K562 (cell line): ENCODE measurements at regions not wholly inside any gene's neighbourhood (a gene's known extent, or its start where the extent isn't known, plus 50 kb on each side); places are given as distances from the start of the nearest gene placed in this dataset.

ENCODE experiments used
- ATAC-seq: fragments of 200-7000 bp; cut with Tn5 transposase; 3 replicates; pipeline ENCODE4 v1.9.1; 2020; ENCODE audit warnings: moderate library complexity
- BruUV-seq: library from RNA; stranded (reverse); fragments of 400-500 nt; replicated peaks from 2 replicates; lab custom pipeline; 2021; lab: Mats Ljungman, UMichigan
- CTCF ChIA-PET: fragments of 300-600 bp; formaldehyde crosslinking; extraction: SDS; loops from one replicate; lab custom pipeline; 2021; ENCODE audit warnings: low intra/inter-chr PET ratio; lab: Yijun Ruan, JAX
- POLR2A ChIA-PET: fragments of 300-600, 350-650 bp; sonication (Branson Sonifier 250); formaldehyde crosslinking; extraction: SDS; loops from one replicate; lab custom pipeline; 2021; ENCODE audit warnings: antibody characterized with exemption, inconsistent platforms; lab: Yijun Ruan, JAX
- DNase-seq, 4 experiments: peaks; one replicate each; pipeline versions ENCODE4 v3.0.0 to v3.0.0-alpha.2; 2011 to 2018; ENCODE audit warnings: low spot score in 3 of 4, mixed read lengths in 3 of 4; ENCODE audit errors: extremely low read depth in 1 of 4
- FAIRE-seq: peaks from 2 replicates; lab custom pipeline; 2011; peaks lifted over from hg19 to GRCh38; lab: Jason Lieb, UNC
- H2AFZ ChIP-seq: 2 replicates; pipeline ENCODE4 v1.6.0; 2011; ENCODE audit warnings: low read depth, low read length, control low read depth, inconsistent platforms
- H3K27ac ChIP-seq: fragments of 200-600 bp; 3 replicates; pipeline ENCODE4 v1.8.0; 2011; ENCODE audit warnings: low read depth, mild to moderate bottlenecking, control low read depth, inconsistent platforms, low read length, moderate library complexity, mixed read lengths; ENCODE audit errors: extremely low read depth
- H3K27me3 ChIP-seq, 2 experiments: fragments of 300-600 bp in 1 of 2; 2 replicates in 1 of 2; 3 replicates in 1 of 2; pipeline versions ENCODE4 v1.6.0 to v1.8.0; 2011; ENCODE audit warnings: inconsistent platforms in 2 of 2, low read length in 2 of 2, mild to moderate bottlenecking in 1 of 2, mixed read lengths in 1 of 2, moderate library complexity in 1 of 2; ENCODE audit not compliant: control insufficient read depth in 2 of 2, insufficient read depth in 2 of 2
- H3K36me3 ChIP-seq: fragments of 300-600 bp; 3 replicates; pipeline ENCODE4 v1.8.0; 2011; ENCODE audit warnings: mild to moderate bottlenecking, low read length, inconsistent platforms; ENCODE audit not compliant: control insufficient read depth, insufficient read depth
- H3K4me1 ChIP-seq, 2 experiments: fragments of 200-600 bp in 1 of 2; replicated peaks in 1 of 2; 2 replicates in 1 of 2; 3 replicates in 1 of 2; pipeline versions ENCODE4 v1.5.1 to v1.8.0; 2011; ENCODE audit warnings: inconsistent platforms in 2 of 2, low read length in 2 of 2, mild to moderate bottlenecking in 1 of 2, mixed read lengths in 1 of 2, moderate library complexity in 1 of 2; ENCODE audit not compliant: control insufficient read depth in 2 of 2, insufficient read depth in 2 of 2
- H3K4me2 ChIP-seq: 2 replicates; pipeline ENCODE4 v1.6.1; 2011; ENCODE audit warnings: low read length, control low read depth, inconsistent platforms, mixed read lengths; ENCODE audit not compliant: insufficient read depth
- H3K4me3 ChIP-seq: fragments of 200-600 bp; sonication (generic), shearing (Covaris generic); 2 replicates; pipeline ENCODE4 v1.5.1; 2016; ENCODE audit warnings: control low read depth, inconsistent platforms
- H3K79me2 ChIP-seq: fragments of 200-600 bp; 3 replicates; pipeline ENCODE4 v1.8.0; 2011; ENCODE audit warnings: low read length, inconsistent platforms; ENCODE audit not compliant: control insufficient read depth, insufficient read depth
- H3K9ac ChIP-seq, 2 experiments: 2 replicates each; pipeline versions ENCODE4 v1.6.0 to v1.6.1; 2011; ENCODE audit warnings: low read depth in 2 of 2, low read length in 2 of 2, control low read depth in 1 of 2, inconsistent platforms in 1 of 2, mild to moderate bottlenecking in 1 of 2, mixed read lengths in 1 of 2; ENCODE audit not compliant: insufficient read depth in 1 of 2
- H3K9me1 ChIP-seq: one replicate; pipeline ENCODE4 v1.6.0; 2011; ENCODE audit warnings: inconsistent platforms, mild to moderate bottlenecking, low read length, moderate library complexity; ENCODE audit not compliant: control insufficient read depth, insufficient read depth
- H3K9me3 ChIP-seq: replicated peaks from 2 replicates; pipeline ENCODE4 v1.5.1; 2011; ENCODE audit warnings: low read depth, low read length, inconsistent platforms; ENCODE audit not compliant: control insufficient read depth, insufficient read depth
- H4K20me1 ChIP-seq: replicated peaks from 2 replicates; pipeline ENCODE4 v1.6.1; 2011; ENCODE audit warnings: low read length, inconsistent platforms, mixed read lengths; ENCODE audit not compliant: control insufficient read depth, insufficient read depth
- CEBPB ChIP-seq: fragments of 450-650 bp; IDR thresholded peaks from 2 replicates; pipeline ENCODE4 v1.6.1; 2016; ENCODE audit warnings: missing genetic modification characterization, missing compliant biosample characterization
- DMBX1 ChIP-seq: fragments of 250-450 bp; sonication (Bioruptor Pico); IDR thresholded peaks from 2 replicates; pipeline ENCODE4 v1.8.0; 2022; ENCODE audit warnings: inconsistent platforms, mild to moderate bottlenecking, moderate library complexity, borderline replicate concordance
- ELF2 ChIP-seq: fragments of 250-450 bp; sonication (Bioruptor Pico); IDR thresholded peaks from 2 replicates; pipeline ENCODE4 v1.5.0; 2021; ENCODE audit warnings: mild to moderate bottlenecking
- KLF16 ChIP-seq: IDR thresholded peaks from 2 replicates; pipeline ENCODE4 v1.6.1; 2016; ENCODE audit warnings: antibody characterized with exemption
- SRSF3 ChIP-seq: fragments of 200-400 bp; formaldehyde crosslinking; IDR thresholded peaks from 2 replicates; pipeline ENCODE4 v1.6.1; 2016; ENCODE audit warnings: mild to moderate bottlenecking, low read length, moderate library complexity; ENCODE audit not compliant: insufficient read depth
- WGBS: fragments of 100-300 bp; shearing (Covaris generic); methylation state at CpG from one replicate; pipeline ENCODE4 v1.1.6; 2016; ENCODE audit warnings: low coverage, mixed read lengths; ENCODE audit not compliant: insufficient coverage; ENCODE audit errors: missing lambda C conversion rate; 5-methylcytosine and 5-hydroxymethylcytosine counted together
- in situ Hi-C: fragments of 300-500 bp; cut with MboI; formaldehyde crosslinking; loops from 4 replicates; pipeline ENCODE4 v1.15.0; 2018; ENCODE audit warnings: inconsistent platforms, mixed read lengths
- intact Hi-C: fragments of 100-400 bp; cut with micrococcal nuclease; formaldehyde crosslinking; loops from 2 replicates; pipeline ENCODE4 v1.14.2; 2022
- TF ChIP-seq, protein P1 (sequence below): fragments of 450-650 bp; IDR thresholded peaks from 2 replicates; pipeline ENCODE4 v1.6.1; 2017; ENCODE audit warnings: antibody characterized with exemption, mild to moderate bottlenecking
- TF ChIP-seq, protein P2 (sequence below): fragments of 450-650 bp; formaldehyde crosslinking; IDR thresholded peaks from 2 replicates; pipeline ENCODE4 v1.4.0; 2020; ENCODE audit warnings: mild to moderate bottlenecking, mixed read lengths
- TF ChIP-seq, protein P3 (sequence below): sonication (generic); formaldehyde crosslinking; IDR thresholded peaks from 2 replicates; pipeline ENCODE4 v1.8.0; 2023; ENCODE audit warnings: mild to moderate bottlenecking, missing genetic modification reagents

DNA sequence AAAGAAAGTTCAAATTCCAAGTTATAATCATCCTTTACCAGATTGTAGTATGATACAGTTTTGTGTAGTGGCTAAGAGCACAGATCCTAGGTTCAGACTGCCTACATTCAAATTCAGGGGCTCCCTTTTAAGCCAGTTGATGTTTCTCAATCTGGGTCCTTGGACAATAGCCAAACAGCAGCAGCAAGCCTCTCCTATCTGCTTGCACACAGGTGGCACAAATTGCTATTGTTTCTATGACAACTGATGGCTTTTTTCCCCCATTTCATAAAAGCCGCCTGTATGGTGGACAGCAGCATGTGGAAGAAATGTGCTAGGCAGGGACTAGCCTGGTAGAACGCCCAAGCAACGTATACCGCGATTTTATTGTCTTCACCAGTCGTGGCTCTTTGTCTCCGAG, 76.5 kb downstream of the S1PR1 start:
- no TSS peak for BruUV-seq
- 0% methylated on average over 7 of the region's 7 CpGs for WGBS
- no peak overlapping the region for H3K4me3 ChIP-seq
- H3K9ac ChIP-seq: no peak overlapping the region
- intact Hi-C loops: no loop called here
- no peaks in the 10 kb centered on the region for H4K20me1 ChIP-seq
- in situ Hi-C loops: no loop called here
- no peak for ATAC-seq
- DNase-seq: no peak
- no peak overlapping the region for H3K4me2 ChIP-seq
- H2AFZ ChIP-seq: no peak overlapping the region
- H3K79me2 ChIP-seq: no peaks in the 10 kb centered on the region
- H3K4me1 ChIP-seq: 0 out of 5 replicates have a peak, but pooled peaks cover 0 to 2% of the 10 kb centered on the region in 2 experiments
- no peaks in the 10 kb centered on the region for H3K9me3 ChIP-seq
- H3K36me3 ChIP-seq: no peaks in the 10 kb centered on the region
- POLR2A ChIA-PET: interaction anchor here (1.6 kb wide), 1 partner anchor 13 kb away, joined by 4 read pairs; no protein-coding TSS in a partner anchor
- H3K9me1 ChIP-seq: no peaks in the 10 kb centered on the region
- FAIRE-seq: no peak
- TF ChIP-seq CEBPB (no peak), ELF2 (no peak), DMBX1 (CRISPR knock-in tag) (no peak), KLF16 (no peak), SRSF3 (no peak)
- TF ChIP-seq, protein P1, sequence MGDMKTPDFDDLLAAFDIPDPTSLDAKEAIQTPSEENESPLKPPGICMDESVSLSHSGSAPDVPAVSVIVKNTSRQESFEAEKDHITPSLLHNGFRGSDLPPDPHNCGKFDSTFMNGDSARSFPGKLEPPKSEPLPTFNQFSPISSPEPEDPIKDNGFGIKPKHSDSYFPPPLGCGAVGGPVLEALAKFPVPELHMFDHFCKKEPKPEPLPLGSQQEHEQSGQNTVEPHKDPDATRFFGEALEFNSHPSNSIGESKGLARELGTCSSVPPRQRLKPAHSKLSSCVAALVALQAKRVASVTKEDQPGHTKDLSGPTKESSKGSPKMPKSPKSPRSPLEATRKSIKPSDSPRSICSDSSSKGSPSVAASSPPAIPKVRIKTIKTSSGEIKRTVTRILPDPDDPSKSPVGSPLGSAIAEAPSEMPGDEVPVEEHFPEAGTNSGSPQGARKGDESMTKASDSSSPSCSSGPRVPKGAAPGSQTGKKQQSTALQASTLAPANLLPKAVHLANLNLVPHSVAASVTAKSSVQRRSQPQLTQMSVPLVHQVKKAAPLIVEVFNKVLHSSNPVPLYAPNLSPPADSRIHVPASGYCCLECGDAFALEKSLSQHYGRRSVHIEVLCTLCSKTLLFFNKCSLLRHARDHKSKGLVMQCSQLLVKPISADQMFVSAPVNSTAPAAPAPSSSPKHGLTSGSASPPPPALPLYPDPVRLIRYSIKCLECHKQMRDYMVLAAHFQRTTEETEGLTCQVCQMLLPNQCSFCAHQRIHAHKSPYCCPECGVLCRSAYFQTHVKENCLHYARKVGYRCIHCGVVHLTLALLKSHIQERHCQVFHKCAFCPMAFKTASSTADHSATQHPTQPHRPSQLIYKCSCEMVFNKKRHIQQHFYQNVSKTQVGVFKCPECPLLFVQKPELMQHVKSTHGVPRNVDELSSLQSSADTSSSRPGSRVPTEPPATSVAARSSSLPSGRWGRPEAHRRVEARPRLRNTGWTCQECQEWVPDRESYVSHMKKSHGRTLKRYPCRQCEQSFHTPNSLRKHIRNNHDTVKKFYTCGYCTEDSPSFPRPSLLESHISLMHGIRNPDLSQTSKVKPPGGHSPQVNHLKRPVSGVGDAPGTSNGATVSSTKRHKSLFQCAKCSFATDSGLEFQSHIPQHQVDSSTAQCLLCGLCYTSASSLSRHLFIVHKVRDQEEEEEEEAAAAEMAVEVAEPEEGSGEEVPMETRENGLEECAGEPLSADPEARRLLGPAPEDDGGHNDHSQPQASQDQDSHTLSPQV: no peak
- TF ChIP-seq, protein P2, sequence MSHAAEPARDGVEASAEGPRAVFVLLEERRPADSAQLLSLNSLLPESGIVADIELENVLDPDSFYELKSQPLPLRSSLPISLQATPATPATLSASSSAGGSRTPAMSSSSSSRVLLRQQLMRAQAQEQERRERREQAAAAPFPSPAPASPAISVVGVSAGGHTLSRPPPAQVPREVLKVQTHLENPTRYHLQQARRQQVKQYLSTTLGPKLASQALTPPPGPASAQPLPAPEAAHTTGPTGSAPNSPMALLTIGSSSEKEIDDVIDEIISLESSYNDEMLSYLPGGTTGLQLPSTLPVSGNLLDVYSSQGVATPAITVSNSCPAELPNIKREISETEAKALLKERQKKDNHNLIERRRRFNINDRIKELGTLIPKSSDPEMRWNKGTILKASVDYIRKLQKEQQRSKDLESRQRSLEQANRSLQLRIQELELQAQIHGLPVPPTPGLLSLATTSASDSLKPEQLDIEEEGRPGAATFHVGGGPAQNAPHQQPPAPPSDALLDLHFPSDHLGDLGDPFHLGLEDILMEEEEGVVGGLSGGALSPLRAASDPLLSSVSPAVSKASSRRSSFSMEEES (CRISPR knock-in tag): no peak
- TF ChIP-seq, protein P3, sequence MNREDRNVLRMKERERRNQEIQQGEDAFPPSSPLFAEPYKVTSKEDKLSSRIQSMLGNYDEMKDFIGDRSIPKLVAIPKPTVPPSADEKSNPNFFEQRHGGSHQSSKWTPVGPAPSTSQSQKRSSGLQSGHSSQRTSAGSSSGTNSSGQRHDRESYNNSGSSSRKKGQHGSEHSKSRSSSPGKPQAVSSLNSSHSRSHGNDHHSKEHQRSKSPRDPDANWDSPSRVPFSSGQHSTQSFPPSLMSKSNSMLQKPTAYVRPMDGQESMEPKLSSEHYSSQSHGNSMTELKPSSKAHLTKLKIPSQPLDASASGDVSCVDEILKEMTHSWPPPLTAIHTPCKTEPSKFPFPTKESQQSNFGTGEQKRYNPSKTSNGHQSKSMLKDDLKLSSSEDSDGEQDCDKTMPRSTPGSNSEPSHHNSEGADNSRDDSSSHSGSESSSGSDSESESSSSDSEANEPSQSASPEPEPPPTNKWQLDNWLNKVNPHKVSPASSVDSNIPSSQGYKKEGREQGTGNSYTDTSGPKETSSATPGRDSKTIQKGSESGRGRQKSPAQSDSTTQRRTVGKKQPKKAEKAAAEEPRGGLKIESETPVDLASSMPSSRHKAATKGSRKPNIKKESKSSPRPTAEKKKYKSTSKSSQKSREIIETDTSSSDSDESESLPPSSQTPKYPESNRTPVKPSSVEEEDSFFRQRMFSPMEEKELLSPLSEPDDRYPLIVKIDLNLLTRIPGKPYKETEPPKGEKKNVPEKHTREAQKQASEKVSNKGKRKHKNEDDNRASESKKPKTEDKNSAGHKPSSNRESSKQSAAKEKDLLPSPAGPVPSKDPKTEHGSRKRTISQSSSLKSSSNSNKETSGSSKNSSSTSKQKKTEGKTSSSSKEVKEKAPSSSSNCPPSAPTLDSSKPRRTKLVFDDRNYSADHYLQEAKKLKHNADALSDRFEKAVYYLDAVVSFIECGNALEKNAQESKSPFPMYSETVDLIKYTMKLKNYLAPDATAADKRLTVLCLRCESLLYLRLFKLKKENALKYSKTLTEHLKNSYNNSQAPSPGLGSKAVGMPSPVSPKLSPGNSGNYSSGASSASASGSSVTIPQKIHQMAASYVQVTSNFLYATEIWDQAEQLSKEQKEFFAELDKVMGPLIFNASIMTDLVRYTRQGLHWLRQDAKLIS (CRISPR knock-in tag): no peak
- peaks cover 0 to 32% of the 10 kb centered on the region in 2 experiments; a peak in 4 of 5 replicates for H3K27me3 ChIP-seq
- no peak overlapping the region for H3K27ac ChIP-seq
- CTCF ChIA-PET: no interaction called here
